Globus pallidus (tissue), 1 donor: ENCODE measurements at regions not wholly inside any gene's neighbourhood (a gene's known extent, or its start where the extent isn't known, plus 50 kb on each side); places are given as distances from the start of the nearest gene placed in this dataset.

Experiments used
- DNase-seq: peaks from one replicate; pipeline ENCODE4 v3.0.0-alpha.2; 2015; ENCODE audit warnings: low spot score

- no peak for DNase-seq
Observed at GRCh38 chr1:181858135-181858534, 203.4 kb downstream of the ZNF648 start.
